ENCODE measurements at regions not wholly inside any gene's neighbourhood (a gene's known extent, or its start where the extent isn't known, plus 50 kb on each side); places are given as distances from the start of the nearest gene placed in this dataset.
"Not testable (repeated sequence)": the region's sequence is repeated elsewhere in the genome, so short reads cannot be mapped to it uniquely, and the experiment has no call there.

GRCh38 chr5:1634337-1634661 lies 110.5 kb upstream of the LPCAT1 start:
- Histone ChIP-seq H3K4me3 (peak overlapping the region; percentile 72 to 89 (median 81)), H3K9me3 (no peaks in the 10 kb centered on the region), H3K27me3 (no peaks in the 10 kb centered on the region), H3K4me1 (peaks cover 0 to 22% (median 14%) of the 10 kb centered on the region in 4 donors), H3K36me3 (peaks cover 0 to 17% (median 3%) of the 10 kb centered on the region in 4 donors), H3K27ac (replicated peaks in 1 of 4) (peak overlapping the region; percentile 84 to 92 (median 90))
- intact Hi-C loops (cut with DNase I), result no loop called here
- no peak for DNase-seq (ENCODE audit: extremely low spot score)
- WGBS, result 46% methylated on average over 14 of the region's 18 CpGs
- TF ChIP-seq CTCF (IDR thresholded peaks at IDR 0.05) (no peak), POLR2AphosphoS5 (IDR thresholded peaks at IDR 0.05) (no peak), EP300 (IDR thresholded peaks at IDR 0.05) (no peak), POLR2A (IDR thresholded peaks at IDR 0.05; ENCODE audit: low read depth) (no peak)

GRCh38 chr5:1633605-1634336 lies 110.0 kb upstream of the LPCAT1 start:
- H3K4me1 ChIP-seq, result peaks cover 0 to 22% (median 14%) of the 10 kb centered on the region in 4 donors
- intact Hi-C loops (cut with DNase I), result no loop called here
- WGBS, result 0% methylated on average over 3 of the region's 75 CpGs

GRCh38 chr5:1631004-1631403 lies 107.2 kb upstream of the LPCAT1 start:
- Histone ChIP-seq H3K4me1 (peaks cover 0 to 22% (median 14%) of the 10 kb centered on the region in 4 donors), H3K36me3 (peaks cover 0 to 39% (median 7%) of the 10 kb centered on the region in 4 donors)
- H3K9me3 ChIP-seq; H3K4me3 ChIP-seq; DNase-seq (ENCODE audit: extremely low spot score); H3K27me3 ChIP-seq; intact Hi-C loops (cut with DNase I); H3K27ac ChIP-seq (replicated peaks in 1 of 4): not testable (repeated sequence)
- 78% methylated on average over 5 of the region's 5 CpGs for WGBS

More at GRCh38 chr5:1633605-1634336, 110.0 kb upstream of the LPCAT1 start:
- TF ChIP-seq CTCF (IDR thresholded peaks at IDR 0.05) (no peak), EP300 (IDR thresholded peaks at IDR 0.05) (no peak), POLR2A (IDR thresholded peaks at IDR 0.05; ENCODE audit: low read depth) (peak; percentile 55), POLR2AphosphoS5 (IDR thresholded peaks at IDR 0.05) (peak; percentile 88 to 90)
- Histone ChIP-seq H3K36me3 (peaks cover 0 to 21% (median 3%) of the 10 kb centered on the region in 4 donors), H3K27me3 (no peaks in the 10 kb centered on the region), H3K4me3 (peak overlapping the region; percentile 72 to 89 (median 81)), H3K27ac (replicated peaks in 1 of 4) (peak overlapping the region; percentile 84 to 92 (median 90)), H3K9me3 (no peaks in the 10 kb centered on the region)
- no peak for DNase-seq (ENCODE audit: extremely low spot score)

GRCh38 chr5:1626397-1626796 lies 102.6 kb upstream of the LPCAT1 start:
- WGBS, result 96% methylated on average over 11 of the region's 12 CpGs
- H3K27me3 ChIP-seq; H3K4me3 ChIP-seq; H3K9me3 ChIP-seq; DNase-seq (ENCODE audit: extremely low spot score); intact Hi-C loops (cut with DNase I); H3K27ac ChIP-seq (replicated peaks in 1 of 4); H3K4me1 ChIP-seq: not testable (repeated sequence)
- peaks cover 0 to 64% (median 15%) of the 10 kb centered on the region in 4 donors for H3K36me3 ChIP-seq

GRCh38 chr5:1619531-1619930 lies 95.8 kb upstream of the LPCAT1 start:
- H3K9me3 ChIP-seq; DNase-seq (ENCODE audit: extremely low spot score); H3K27ac ChIP-seq (replicated peaks in 1 of 4); H3K4me1 ChIP-seq; intact Hi-C loops (cut with DNase I); H3K27me3 ChIP-seq; H3K4me3 ChIP-seq: not testable (repeated sequence)
- peaks cover 0 to 62% (median 15%) of the 10 kb centered on the region in 4 donors for H3K36me3 ChIP-seq
- 94% methylated on average over 9 of the region's 14 CpGs for WGBS

- whole genome bisulfite sequencing, result 89% methylated on average over 15 of the region's 18 CpGs
- H3K4me1 ChIP-seq; DNase-seq (ENCODE audit: extremely low spot score); intact Hi-C loops (cut with DNase I); H3K27ac ChIP-seq (replicated peaks in 1 of 4); H3K4me3 ChIP-seq; H3K27me3 ChIP-seq; H3K9me3 ChIP-seq: not testable (repeated sequence)
- H3K36me3 ChIP-seq, result peaks cover 0 to 54% (median 10%) of the 10 kb centered on the region in 4 donors
These were observed 94.6 kb upstream of the LPCAT1 start for GRCh38 chr5:1618296-1618865.

GRCh38 chr5:1617236-1617755 lies 93.5 kb upstream of the LPCAT1 start:
- H3K4me1 ChIP-seq; DNase-seq (ENCODE audit: extremely low spot score); H3K4me3 ChIP-seq; H3K27ac ChIP-seq (replicated peaks in 1 of 4); intact Hi-C loops (cut with DNase I); H3K9me3 ChIP-seq; H3K27me3 ChIP-seq: not testable (repeated sequence)
- WGBS, result 94% methylated on average over 11 of the region's 16 CpGs
- peaks cover 0 to 55% (median 11%) of the 10 kb centered on the region in 4 donors for H3K36me3 ChIP-seq

- H3K27ac ChIP-seq (replicated peaks in 1 of 4); H3K4me1 ChIP-seq; H3K27me3 ChIP-seq; H3K9me3 ChIP-seq; H3K4me3 ChIP-seq; intact Hi-C loops (cut with DNase I); DNase-seq (ENCODE audit: extremely low spot score): not testable (repeated sequence)
- H3K36me3 ChIP-seq, result peaks cover 0 to 45% (median 11%) of the 10 kb centered on the region in 4 donors
- WGBS, result 93% methylated on average over 13 of the region's 13 CpGs
These were observed 89.8 kb upstream of the LPCAT1 start for GRCh38 chr5:1613515-1613914.

GRCh38 chr5:1610526-1610925 lies 86.8 kb upstream of the LPCAT1 start:
- 96% methylated on average over 9 of the region's 16 CpGs for WGBS
- H3K36me3 ChIP-seq, result peaks cover 0 to 27% (median 9%) of the 10 kb centered on the region in 4 donors
- H3K9me3 ChIP-seq; H3K4me3 ChIP-seq; H3K27ac ChIP-seq (replicated peaks in 1 of 4); H3K27me3 ChIP-seq; DNase-seq (ENCODE audit: extremely low spot score); intact Hi-C loops (cut with DNase I); H3K4me1 ChIP-seq: not testable (repeated sequence)

GRCh38 chr5:1609111-1609510 lies 85.4 kb upstream of the LPCAT1 start:
- H3K27me3 ChIP-seq; H3K27ac ChIP-seq (replicated peaks in 1 of 4); H3K9me3 ChIP-seq; H3K4me3 ChIP-seq; intact Hi-C loops (cut with DNase I); H3K4me1 ChIP-seq; DNase-seq (ENCODE audit: extremely low spot score): not testable (repeated sequence)
- H3K36me3 ChIP-seq, result peaks cover 0 to 27% (median 9%) of the 10 kb centered on the region in 4 donors
- 97% methylated on average over 8 of the region's 8 CpGs for WGBS
